Smooth muscle cell (in vitro differentiated cells): ENCODE measurements at regions not wholly inside any gene's neighbourhood (a gene's known extent, or its start where the extent isn't known, plus 50 kb on each side); places are given as distances from the start of the nearest gene placed in this dataset.
"Not testable (repeated sequence)": the region's sequence is repeated elsewhere in the genome, so short reads cannot be mapped to it uniquely, and the experiment has no call there.

Experiments
- DNase-seq: peaks from one replicate; lab custom pipeline; 2025; ENCODE audit not compliant: unreplicated experiment; lab: John Stamatoyannopoulos, UW
- H2AFZ ChIP-seq: fragments of 200-600 bp; sonication (generic); 2 replicates; pipeline ENCODE4 v1.6.0; 2016; ENCODE audit warnings: antibody characterized with exemption, low read depth, mild to moderate bottlenecking
- H3F3A ChIP-seq: fragments of 200-600 bp; sonication (generic); 2 replicates; pipeline ENCODE4 v1.6.0; 2017; ENCODE audit warnings: antibody characterized with exemption, low read depth
- H3K27ac ChIP-seq: fragments of 200-600 bp; sonication (generic); 2 replicates; pipeline ENCODE4 v1.5.1; 2016; ENCODE audit warnings: low read depth, mild to moderate bottlenecking
- H3K27me3 ChIP-seq: fragments of 200-600 bp; sonication (generic); 2 replicates; pipeline ENCODE4 v1.6.1; 2016; ENCODE audit warnings: low read depth, mild to moderate bottlenecking
- H3K36me3 ChIP-seq: fragments of 200-600 bp; sonication (generic); 2 replicates; pipeline ENCODE4 v1.5.1; 2016; ENCODE audit warnings: low read depth
- H3K4me1 ChIP-seq: fragments of 200-600 bp; sonication (generic); 2 replicates; pipeline ENCODE4 v1.5.1; 2016; ENCODE audit warnings: low read depth
- H3K4me2 ChIP-seq: fragments of 200-600 bp; sonication (generic); 2 replicates; pipeline ENCODE4 v1.6.0; 2016; ENCODE audit warnings: mild to moderate bottlenecking
- H3K4me3 ChIP-seq: fragments of 200-600 bp; sonication (generic); 2 replicates; pipeline ENCODE4 v1.5.1; 2016; ENCODE audit warnings: mild to moderate bottlenecking
- H3K79me2 ChIP-seq: fragments of 200-600 bp; sonication (generic); 2 replicates; pipeline ENCODE4 v1.6.0; 2016; ENCODE audit warnings: low read depth, mild to moderate bottlenecking
- H3K9ac ChIP-seq: fragments of 200-600 bp; sonication (generic); 2 replicates; pipeline ENCODE4 v1.6.0; 2016; ENCODE audit warnings: low read depth
- H3K9me3 ChIP-seq: fragments of 200-600 bp; sonication (generic); replicated peaks from 2 replicates; pipeline ENCODE4 v1.5.1; 2016; ENCODE audit warnings: low read depth
- H4K20me1 ChIP-seq: fragments of 200-600 bp; sonication (generic); 2 replicates; pipeline ENCODE4 v1.6.0; 2016; ENCODE audit warnings: low read depth
- WGBS: methylation state at CpG from one replicate; pipeline ENCODE4 v1.1.7; 2016; ENCODE audit warnings: low lambda C conversion rate; 5-methylcytosine and 5-hydroxymethylcytosine counted together

- not testable (repeated sequence) for H3K36me3 ChIP-seq, H3K9me3 ChIP-seq, H3K4me1 ChIP-seq, DNase-seq, H2AFZ ChIP-seq, H3K27me3 ChIP-seq, H4K20me1 ChIP-seq, H3K9ac ChIP-seq, H3K27ac ChIP-seq, H3K4me3 ChIP-seq, H3F3A ChIP-seq, H3K4me2 ChIP-seq, H3K79me2 ChIP-seq
- WGBS, result no CpG with 5 or more reads among the region's 11 CpGs
Measured at GRCh38 chrX:222800-223513, 58.2 kb upstream of the PLCXD1 start.

- not testable (repeated sequence) for H3K79me2 ChIP-seq, H3K27ac ChIP-seq, H3K4me2 ChIP-seq, H4K20me1 ChIP-seq, H3K36me3 ChIP-seq, H3K4me3 ChIP-seq, H3F3A ChIP-seq, H2AFZ ChIP-seq, H3K27me3 ChIP-seq, H3K9me3 ChIP-seq, DNase-seq, H3K9ac ChIP-seq, H3K4me1 ChIP-seq
- WGBS, result no CpG with 5 or more reads among the region's 7 CpGs
Measured at GRCh38 chrX:223514-223854, 57.7 kb upstream of the PLCXD1 start.

GRCh38 chrX:226474-227164 lies 54.6 kb upstream of the PLCXD1 start:
- H3K4me1 ChIP-seq, DNase-seq, H3K27me3 ChIP-seq, H3K9me3 ChIP-seq, H3K79me2 ChIP-seq, H4K20me1 ChIP-seq, H2AFZ ChIP-seq, H3K36me3 ChIP-seq, H3F3A ChIP-seq: not testable (repeated sequence)
- Histone ChIP-seq H3K4me3 (peak overlapping the region; percentile 60), H3K27ac (peak overlapping the region; percentile 69), H3K4me2 (peak overlapping the region; percentile 78), H3K9ac (peak overlapping the region; percentile 78)
- WGBS, result 0% methylated on average over 3 of the region's 47 CpGs

- H4K20me1 ChIP-seq, H3K27ac ChIP-seq, H3K79me2 ChIP-seq, H3K9me3 ChIP-seq, H3K9ac ChIP-seq, H3K36me3 ChIP-seq, H3F3A ChIP-seq, H3K4me1 ChIP-seq, H2AFZ ChIP-seq, DNase-seq, H3K4me2 ChIP-seq, H3K27me3 ChIP-seq, H3K4me3 ChIP-seq: not testable (repeated sequence)
- WGBS, result no CpG with 5 or more reads among the region's 23 CpGs
Measured at GRCh38 chrX:227396-227795, 53.8 kb upstream of the PLCXD1 start.
